HepG2 (cell line): ENCODE measurements at regions not wholly inside any gene's neighbourhood (a gene's known extent, or its start where the extent isn't known, plus 50 kb on each side); places are given as distances from the start of the nearest gene placed in this dataset.

ENCODE experiments used
- ATAC-seq: fragments of 200-7000 bp; cut with Tn5 transposase; 3 replicates; pipeline ENCODE4 v1.9.1; 2020; ENCODE audit warnings: mild to moderate bottlenecking, moderate library complexity
- BruUV-seq: library from RNA; stranded (reverse); fragments of 400-500 nt; replicated peaks from 2 replicates; lab custom pipeline; 2021; lab: Mats Ljungman, UMichigan
- CTCF ChIA-PET: fragments of 300-600 bp; formaldehyde crosslinking; extraction: SDS; loops from one replicate; lab custom pipeline; 2021; ENCODE audit warnings: low total read pairs, inconsistent platforms, low intra/inter-chr PET ratio; lab: Yijun Ruan, JAX
- POLR2A ChIA-PET: fragments of 350-600 bp; sonication (Branson Sonifier 250); formaldehyde crosslinking; loops from one replicate; lab custom pipeline; 2020; ENCODE audit warnings: antibody characterized with exemption, inconsistent platforms; lab: Yijun Ruan, JAX
- DNase-seq: peaks from one replicate; pipeline ENCODE4 v3.0.0-alpha.2; 2015; ENCODE audit warnings: low spot score
- FAIRE-seq: peaks from 3 replicates; lab custom pipeline; 2011; peaks lifted over from hg19 to GRCh38; lab: Jason Lieb, UNC
- H2AFZ ChIP-seq: one replicate; pipeline ENCODE4 v1.6.1; 2011; ENCODE audit warnings: low read length, inconsistent platforms
- H3K27ac ChIP-seq: fragments of 300-600 bp; 3 replicates; pipeline ENCODE4 v1.8.0; 2011; ENCODE audit warnings: mixed run types, mild to moderate bottlenecking, mixed read lengths, low read length, inconsistent platforms; ENCODE audit not compliant: insufficient read depth; ENCODE audit errors: extremely low read length
- H3K27me3 ChIP-seq, 2 experiments: fragments of 200-600 bp in 1 of 2; 2 replicates in 1 of 2; 3 replicates in 1 of 2; pipeline versions ENCODE4 v1.6.0 to v1.8.0; 2011; ENCODE audit warnings: low read length in 2 of 2, mild to moderate bottlenecking in 2 of 2, moderate library complexity in 2 of 2, inconsistent platforms in 1 of 2; ENCODE audit not compliant: insufficient read depth in 2 of 2, control insufficient read depth in 1 of 2
- H3K36me3 ChIP-seq, 2 experiments: fragments of 200-600 bp in 1 of 2; replicated peaks in 1 of 2; 2 replicates in 1 of 2; 3 replicates in 1 of 2; pipeline versions ENCODE4 v1.5.1 to v1.8.0; 2011; ENCODE audit warnings: low read length in 2 of 2, inconsistent platforms in 1 of 2; ENCODE audit not compliant: insufficient read depth in 2 of 2, control insufficient read depth in 1 of 2
- H3K4me1 ChIP-seq: 2 replicates; pipeline ENCODE4 v1.5.1; 2012; ENCODE audit warnings: low read length, inconsistent platforms; ENCODE audit not compliant: insufficient read depth
- H3K4me2 ChIP-seq: 2 replicates; pipeline ENCODE4 v1.6.0; 2011; ENCODE audit warnings: low read depth, low read length, inconsistent platforms
- H3K4me3 ChIP-seq, 3 experiments: fragments of 200-600 bp in 1 of 3; sonication (generic), shearing (Covaris generic) in 1 of 3; replicated peaks in 1 of 3; 2 replicates each; pipeline ENCODE4 v1.5.1; 2011 to 2016; ENCODE audit warnings: low read length in 3 of 3, inconsistent platforms in 2 of 3, low read depth in 2 of 3, mild to moderate bottlenecking in 2 of 3, control low read depth in 1 of 3, mixed read lengths in 1 of 3; ENCODE audit not compliant: insufficient read depth in 1 of 3
- H3K79me2 ChIP-seq: one replicate; pipeline ENCODE4 v1.6.1; 2011; ENCODE audit warnings: low read length, inconsistent platforms; ENCODE audit not compliant: insufficient read depth
- H3K9ac ChIP-seq: 2 replicates; pipeline ENCODE4 v1.6.0; 2011; ENCODE audit warnings: mild to moderate bottlenecking, low read depth, low read length, inconsistent platforms; ENCODE audit not compliant: insufficient read depth
- H3K9me3 ChIP-seq: 2 replicates; pipeline ENCODE4 v1.5.1; 2012; ENCODE audit warnings: mild to moderate bottlenecking, low read length
- H4K20me1 ChIP-seq: 2 replicates; pipeline ENCODE4 v1.6.0; 2011; ENCODE audit warnings: inconsistent platforms, mild to moderate bottlenecking, low read length, moderate library complexity; ENCODE audit not compliant: insufficient read depth
- CERS6 ChIP-seq: sonication (generic); formaldehyde crosslinking; IDR thresholded peaks from 2 replicates; pipeline ENCODE4 v1.5.0; 2020; ENCODE audit warnings: missing genetic modification reagents
- FOXJ3 ChIP-seq: sonication (generic); formaldehyde crosslinking; IDR thresholded peaks from 2 replicates; pipeline ENCODE4 v1.4.0; 2020; ENCODE audit warnings: missing genetic modification reagents, mild to moderate bottlenecking, borderline replicate concordance
- GRHL1 ChIP-seq: sonication (generic); formaldehyde crosslinking; conservative IDR thresholded peaks from 2 replicates; pipeline ENCODE4 v1.8.0; 2022; ENCODE audit warnings: missing genetic modification reagents
- HIVEP1 ChIP-seq: sonication (generic); formaldehyde crosslinking; IDR thresholded peaks from 2 replicates; pipeline ENCODE4 v1.4.0; 2020; ENCODE audit warnings: mild to moderate bottlenecking, missing genetic modification reagents
- IRX3 ChIP-seq: sonication (generic); formaldehyde crosslinking; IDR thresholded peaks from 2 replicates; pipeline ENCODE4 v1.8.1; 2023; ENCODE audit warnings: mild to moderate bottlenecking, low read depth, missing genetic modification reagents, borderline replicate concordance
- KDM3A ChIP-seq: IDR thresholded peaks from 2 replicates; pipeline ENCODE4 v1.6.1; 2018; ENCODE audit warnings: low read depth, missing compliant biosample characterization
- POLR2A ChIP-seq, 2 experiments: IDR thresholded peaks; 2 replicates each; pipeline ENCODE4 v1.6.1; 2011; ENCODE audit warnings: low read depth in 2 of 2, low read length in 2 of 2, mild to moderate bottlenecking in 1 of 2, moderate library complexity in 1 of 2; ENCODE audit not compliant: insufficient read depth in 1 of 2
- ZBTB46 ChIP-seq: sonication (generic); formaldehyde crosslinking; IDR thresholded peaks from 2 replicates; pipeline ENCODE4 v1.4.0; 2020; ENCODE audit warnings: mild to moderate bottlenecking, missing genetic modification reagents, borderline replicate concordance
- ZNF101 ChIP-seq: sonication (generic); formaldehyde crosslinking; IDR thresholded peaks from 2 replicates; pipeline ENCODE4 v1.4.0; 2020; ENCODE audit warnings: mild to moderate bottlenecking, low read depth, missing genetic modification reagents, borderline replicate concordance
- ZNF350 ChIP-seq: sonication (generic); formaldehyde crosslinking; IDR thresholded peaks from 2 replicates; pipeline ENCODE4 v1.4.0; 2020; ENCODE audit warnings: mild to moderate bottlenecking, low read depth, missing genetic modification reagents, borderline replicate concordance
- ZNF430 ChIP-seq: sonication (generic); formaldehyde crosslinking; IDR thresholded peaks from 2 replicates; pipeline ENCODE4 v1.9.0; 2021; ENCODE audit warnings: mild to moderate bottlenecking, missing genetic modification reagents
- ZNF496 ChIP-seq: sonication (generic); formaldehyde crosslinking; IDR thresholded peaks from 2 replicates; pipeline ENCODE4 v1.8.1; 2023; ENCODE audit warnings: mild to moderate bottlenecking, moderate library complexity, missing genetic modification reagents; ENCODE audit not compliant: insufficient replicate concordance
- ZNF672 ChIP-seq: sonication (generic); formaldehyde crosslinking; IDR thresholded peaks from 2 replicates; pipeline ENCODE4 v1.8.1; 2022; ENCODE audit warnings: missing genetic modification reagents
- ZNF747 ChIP-seq: sonication (generic); formaldehyde crosslinking; IDR thresholded peaks from 2 replicates; pipeline ENCODE4 v1.8.1; 2023; ENCODE audit warnings: missing genetic modification reagents, mild to moderate bottlenecking, borderline replicate concordance
- WGBS: methylation state at CpG from one replicate; pipeline ENCODE4 v1.1.6; 2017; ENCODE audit warnings: low lambda C conversion rate; 5-methylcytosine and 5-hydroxymethylcytosine counted together
- in situ Hi-C: cut with HindIII; loops from 2 replicates; pipeline ENCODE4 v1.10.0; 2017; ENCODE audit warnings: low pct_unique_long_range_greater_than_20kb; ENCODE audit not compliant: extremely low pct_ligation_motif_present
- intact Hi-C: fragments of 100-400 bp; cut with micrococcal nuclease; formaldehyde crosslinking; loops from one replicate; pipeline ENCODE4 v1.10.0; 2022; ENCODE audit not compliant: unreplicated experiment

GRCh38 chr20:60101891-60102281 is 143.7 kb downstream of the CDH26 start:
- ChIA-PET POLR2A (no interaction called here), CTCF (no interaction called here)
- H3K27me3 ChIP-seq, result peaks cover 0 to 7% of the 10 kb centered on the region in 2 experiments; a peak in 1 of 5 replicates
- no peaks in the 10 kb centered on the region for H3K4me1 ChIP-seq
- H2AFZ ChIP-seq, result no peak overlapping the region
- no peak overlapping the region for H3K27ac ChIP-seq
- ATAC-seq (peak; percentile 27; the same call in 2 of the 3 replicates), DNase-seq (no peak), FAIRE-seq (no peak)
- BruUV-seq, result no TSS peak
- H3K9ac ChIP-seq, result no peak overlapping the region
- no peak for TF ChIP-seq KDM3A (CRISPR knock-in tag)
- TF ChIP-seq ZNF496 (CRISPR knock-in tag), result no peak
- TF ChIP-seq ZNF430, result no peak
- no peak for TF ChIP-seq ZBTB46 (CRISPR knock-in tag)
- no peak for TF ChIP-seq POLR2A (IDR thresholded peaks at IDR 0.05; ENCODE audit: insufficient read depth in 1 of 2, low read depth in 2 of 2, low read length in 2 of 2)
- no peak for TF ChIP-seq HIVEP1 (CRISPR knock-in tag)
- no peak for TF ChIP-seq CERS6 (CRISPR knock-in tag)
- no peak for TF ChIP-seq ZNF672 (CRISPR knock-in tag)
- TF ChIP-seq GRHL1 (CRISPR knock-in tag), result no peak
- no peak for TF ChIP-seq ZNF101 (CRISPR knock-in tag)
- no peak for TF ChIP-seq ZNF747
- TF ChIP-seq ZNF350 (CRISPR knock-in tag), result no peak
- no peak for TF ChIP-seq FOXJ3 (CRISPR knock-in tag)
- TF ChIP-seq IRX3, result no peak
- TF ChIP-seq, all 625 proteins: peak for 0
- in situ Hi-C loops, result no loop called here
- Histone ChIP-seq H3K9me3 (no peaks in the 10 kb centered on the region), H3K79me2 (no peaks in the 10 kb centered on the region), H4K20me1 (no peaks in the 10 kb centered on the region), H3K4me3 (no peak overlapping the region), H3K4me2 (no peak overlapping the region), H3K36me3 (no peaks in the 10 kb centered on the region)
- intact Hi-C loops, result no loop called here
- WGBS, result 12% methylated on average over 9 of the region's 9 CpGs
